ENCODE measurements at regions not wholly inside any gene's neighbourhood (a gene's known extent, or its start where the extent isn't known, plus 50 kb on each side); places are given as distances from the start of the nearest gene placed in this dataset.

DNA sequence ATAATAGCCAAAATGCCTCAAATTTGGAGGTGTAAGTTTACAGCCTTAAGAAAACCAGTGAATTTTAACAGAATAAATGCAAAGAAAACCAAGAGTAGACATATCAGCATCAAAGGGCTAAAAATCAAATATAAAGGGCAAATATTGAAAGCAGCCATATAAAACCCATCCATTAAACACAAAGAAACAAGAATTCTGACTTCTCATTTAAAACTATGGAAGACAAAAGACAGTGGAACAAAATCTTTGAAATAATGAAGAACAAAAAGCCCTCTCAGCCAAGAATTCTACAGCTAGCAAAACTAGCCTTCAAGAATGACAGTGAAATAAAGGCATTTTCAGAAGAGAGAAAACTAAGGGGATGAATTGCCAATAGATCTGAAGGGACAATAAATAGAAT lies 91.3 kb upstream of the FST start:
- TF ChIP-seq, protein P1, sequence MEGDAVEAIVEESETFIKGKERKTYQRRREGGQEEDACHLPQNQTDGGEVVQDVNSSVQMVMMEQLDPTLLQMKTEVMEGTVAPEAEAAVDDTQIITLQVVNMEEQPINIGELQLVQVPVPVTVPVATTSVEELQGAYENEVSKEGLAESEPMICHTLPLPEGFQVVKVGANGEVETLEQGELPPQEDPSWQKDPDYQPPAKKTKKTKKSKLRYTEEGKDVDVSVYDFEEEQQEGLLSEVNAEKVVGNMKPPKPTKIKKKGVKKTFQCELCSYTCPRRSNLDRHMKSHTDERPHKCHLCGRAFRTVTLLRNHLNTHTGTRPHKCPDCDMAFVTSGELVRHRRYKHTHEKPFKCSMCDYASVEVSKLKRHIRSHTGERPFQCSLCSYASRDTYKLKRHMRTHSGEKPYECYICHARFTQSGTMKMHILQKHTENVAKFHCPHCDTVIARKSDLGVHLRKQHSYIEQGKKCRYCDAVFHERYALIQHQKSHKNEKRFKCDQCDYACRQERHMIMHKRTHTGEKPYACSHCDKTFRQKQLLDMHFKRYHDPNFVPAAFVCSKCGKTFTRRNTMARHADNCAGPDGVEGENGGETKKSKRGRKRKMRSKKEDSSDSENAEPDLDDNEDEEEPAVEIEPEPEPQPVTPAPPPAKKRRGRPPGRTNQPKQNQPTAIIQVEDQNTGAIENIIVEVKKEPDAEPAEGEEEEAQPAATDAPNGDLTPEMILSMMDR (conservative IDR thresholded peaks at IDR 0.05; ENCODE audit: low read length): no peak
- no peak for TF ChIP-seq EZH2phosphoT487 (IDR thresholded peaks at IDR 0.05; ENCODE audit: borderline replicate concordance, low read depth, low read length)

Data from OCI-LY7 (cell line).